HS-27A (cell line): ENCODE measurements at regions not wholly inside any gene's neighbourhood (a gene's known extent, or its start where the extent isn't known, plus 50 kb on each side); places are given as distances from the start of the nearest gene placed in this dataset.

Experiments used
- DNase-seq: peaks from one replicate; pipeline ENCODE4 v3.0.0-alpha.2; 2012; ENCODE audit warnings: low read depth, missing footprints

GRCh38 chr11:97963528-97964331 is 1057.0 kb upstream of the CNTN5 start:
- no peak for DNase-seq

- no peak for DNase-seq
Measured at GRCh38 chr11:97964332-97965004, 1056.3 kb upstream of the CNTN5 start.

GRCh38 chr11:97965849-97966646 is 1054.7 kb upstream of the CNTN5 start:
- DNase-seq = peak; percentile 84

GRCh38 chr11:97966901-97967300 is 1053.8 kb upstream of the CNTN5 start:
- no peak for DNase-seq

DNA sequence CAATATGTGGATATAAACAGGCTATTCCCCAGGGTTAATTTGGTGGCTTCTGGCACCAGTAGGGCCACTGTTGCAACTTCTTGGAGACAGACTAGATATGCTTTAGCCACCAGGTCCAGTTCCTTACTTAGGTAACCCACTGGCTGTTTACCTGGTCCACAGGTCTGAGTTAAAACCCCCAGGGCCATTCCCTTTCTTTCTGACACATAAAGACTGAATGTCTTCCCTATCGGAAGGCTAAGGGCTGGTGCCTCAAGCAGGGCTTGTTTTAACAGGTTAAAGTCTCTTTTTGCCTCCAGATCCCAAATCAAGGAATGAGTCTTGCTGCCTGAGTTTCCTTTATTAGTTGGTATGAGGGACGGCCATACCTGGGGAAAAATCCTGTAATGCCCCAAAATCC is 1052.7 kb upstream of the CNTN5 start:
- no peak for DNase-seq

DNA sequence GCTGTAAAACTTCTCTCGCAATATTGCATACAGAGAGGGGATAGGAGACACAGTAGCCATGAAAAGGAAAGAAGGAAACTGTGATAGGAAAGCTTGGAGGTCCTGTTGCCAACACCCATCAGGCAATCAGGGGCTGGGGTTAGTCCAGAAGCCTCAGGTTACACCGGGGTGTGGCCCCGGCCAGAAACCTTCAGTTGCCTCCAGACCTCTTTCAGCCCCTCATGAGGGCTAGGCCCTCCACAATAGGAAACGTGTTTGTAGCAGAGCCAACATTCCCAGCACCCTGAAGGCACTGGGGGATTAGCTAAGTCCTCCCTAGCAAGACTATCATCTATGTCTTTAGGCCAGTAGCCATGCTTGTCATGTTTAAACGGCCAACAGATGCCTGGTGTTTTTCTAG is 1048.0 kb upstream of the CNTN5 start:
- DNase-seq = no peak

DNA sequence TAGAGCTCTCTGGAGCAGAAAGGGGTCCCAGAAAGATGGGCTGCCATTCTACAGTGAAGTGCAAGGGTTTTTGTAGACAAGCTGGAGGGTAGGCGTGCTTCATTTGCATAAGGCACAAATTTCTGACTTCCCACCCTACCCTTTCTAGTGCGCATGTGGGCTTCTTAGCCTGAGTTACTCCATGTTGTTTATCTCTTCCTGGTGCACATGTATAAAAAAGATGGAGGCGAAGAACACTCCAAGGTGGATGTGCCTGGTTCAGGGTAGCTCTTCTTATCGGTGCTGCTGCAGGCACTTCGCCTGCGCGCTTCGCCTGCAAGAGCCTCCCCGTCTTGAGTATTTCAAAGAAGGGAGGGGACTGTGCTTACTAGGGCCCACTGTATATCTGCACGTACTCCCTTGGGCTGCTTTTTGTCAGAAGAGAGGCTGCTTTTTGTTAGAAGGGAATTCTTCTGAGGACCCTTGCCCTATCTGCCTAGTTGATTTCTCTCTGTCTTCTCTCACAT is 1047.3 kb upstream of the CNTN5 start:
- DNase-seq = no peak

- DNase-seq = no peak
Measured at GRCh38 chr11:97974798-97975498, 1045.8 kb upstream of the CNTN5 start.

GRCh38 chr11:97977726-97978125 is 1043.0 kb upstream of the CNTN5 start:
- no peak for DNase-seq

- no peak for DNase-seq
Measured at GRCh38 chr11:97979741-97980140, 1041.0 kb upstream of the CNTN5 start.

DNA sequence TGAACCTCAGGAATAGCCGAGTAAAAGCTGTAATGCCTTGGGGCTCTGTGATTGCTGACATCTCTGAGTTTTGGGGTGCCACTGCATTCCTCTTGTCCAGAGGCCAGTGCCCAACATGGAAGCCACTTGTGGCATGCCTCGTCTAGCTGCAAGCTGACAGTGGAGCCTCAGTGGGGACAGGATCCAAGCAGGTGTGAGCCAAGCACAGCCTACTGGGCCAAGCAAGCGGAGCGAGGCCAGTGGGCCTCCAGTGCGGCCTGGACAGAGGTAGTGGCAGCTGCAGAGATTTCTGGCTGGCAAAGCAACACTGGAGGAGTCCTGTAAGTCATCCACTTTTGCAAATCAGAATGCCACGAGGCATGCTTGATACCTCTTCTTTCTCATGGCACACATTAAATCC is 1038.2 kb upstream of the CNTN5 start:
- DNase-seq = no peak

DNA sequence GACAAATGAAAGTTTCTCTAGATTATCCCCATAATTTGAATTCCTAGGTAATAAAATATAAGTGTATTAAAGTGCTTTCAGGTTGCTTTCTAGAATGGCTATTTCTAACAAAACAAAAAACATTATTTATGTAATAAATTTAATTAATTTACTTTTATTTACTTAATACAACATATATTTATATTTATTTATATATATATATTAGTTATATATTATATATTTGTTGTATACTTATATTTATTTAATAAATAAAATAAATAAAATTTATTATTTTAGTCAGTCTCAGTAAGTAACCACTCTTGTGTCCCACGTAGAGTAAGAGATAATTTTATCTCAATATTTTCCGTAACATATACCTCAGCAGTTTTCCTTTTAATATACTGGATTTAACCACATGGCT is 1031.6 kb upstream of the CNTN5 start:
- no peak for DNase-seq

DNA sequence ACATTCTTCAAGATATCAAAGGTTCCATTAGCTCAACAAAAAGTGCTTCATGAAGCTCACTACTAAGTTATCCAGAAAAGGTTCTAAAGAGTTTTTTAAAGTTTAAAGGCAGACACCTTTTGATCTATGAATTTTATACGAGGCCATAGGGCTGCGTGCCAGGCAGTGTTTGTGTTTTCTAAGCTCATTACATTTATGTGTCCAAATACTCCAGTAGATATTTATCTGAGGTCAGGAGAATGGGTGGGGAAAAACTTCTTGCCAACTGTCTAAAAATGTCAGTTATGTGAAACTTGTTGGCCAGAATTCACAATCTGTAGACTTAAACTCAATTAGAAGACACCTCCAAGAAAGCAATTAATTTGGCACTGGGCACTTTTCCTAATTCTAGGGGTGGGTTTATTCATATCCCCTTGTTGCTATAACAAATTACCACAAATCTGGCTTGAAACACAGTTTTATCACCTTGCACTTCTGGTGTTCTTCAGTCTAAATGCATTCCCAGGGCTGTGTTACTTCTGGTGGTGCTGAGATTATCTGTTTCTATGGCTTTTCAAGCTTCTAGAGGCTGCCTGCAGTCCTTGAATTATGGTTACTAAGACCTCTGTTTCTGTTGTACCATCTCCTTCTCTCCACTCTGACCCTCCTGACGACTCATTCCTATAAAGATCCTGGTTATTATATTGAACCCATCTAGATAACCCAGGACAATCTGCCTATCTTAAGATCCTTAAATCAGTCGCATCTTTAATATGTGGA is 1030.4 kb upstream of the CNTN5 start:
- peak; percentile 40 for DNase-seq

DNA sequence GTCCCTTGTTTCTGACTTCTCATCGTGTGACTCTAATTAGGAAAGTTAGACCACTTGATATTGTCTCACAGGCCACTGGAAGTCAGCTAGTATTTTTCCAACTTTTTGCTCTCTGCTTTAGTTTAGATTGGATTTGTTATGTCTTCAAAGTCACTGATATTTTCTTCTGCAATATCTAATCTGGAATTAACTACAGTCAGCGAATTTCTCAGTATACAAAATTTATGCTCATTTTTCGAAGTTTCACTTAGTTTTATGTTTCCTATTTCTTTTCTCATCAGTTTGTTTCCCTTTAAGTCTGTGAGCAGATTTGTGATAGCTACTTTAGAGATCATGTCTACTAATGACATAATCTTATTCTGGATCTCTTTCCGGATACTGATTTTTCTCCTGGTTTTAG is 1027.2 kb upstream of the CNTN5 start:
- DNase-seq = no peak

- DNase-seq = no peak
Measured at GRCh38 chr11:97995874-97996273, 1024.9 kb upstream of the CNTN5 start.

- DNase-seq = no peak
Measured at GRCh38 chr11:97996762-97997161, 1024.0 kb upstream of the CNTN5 start.

DNA sequence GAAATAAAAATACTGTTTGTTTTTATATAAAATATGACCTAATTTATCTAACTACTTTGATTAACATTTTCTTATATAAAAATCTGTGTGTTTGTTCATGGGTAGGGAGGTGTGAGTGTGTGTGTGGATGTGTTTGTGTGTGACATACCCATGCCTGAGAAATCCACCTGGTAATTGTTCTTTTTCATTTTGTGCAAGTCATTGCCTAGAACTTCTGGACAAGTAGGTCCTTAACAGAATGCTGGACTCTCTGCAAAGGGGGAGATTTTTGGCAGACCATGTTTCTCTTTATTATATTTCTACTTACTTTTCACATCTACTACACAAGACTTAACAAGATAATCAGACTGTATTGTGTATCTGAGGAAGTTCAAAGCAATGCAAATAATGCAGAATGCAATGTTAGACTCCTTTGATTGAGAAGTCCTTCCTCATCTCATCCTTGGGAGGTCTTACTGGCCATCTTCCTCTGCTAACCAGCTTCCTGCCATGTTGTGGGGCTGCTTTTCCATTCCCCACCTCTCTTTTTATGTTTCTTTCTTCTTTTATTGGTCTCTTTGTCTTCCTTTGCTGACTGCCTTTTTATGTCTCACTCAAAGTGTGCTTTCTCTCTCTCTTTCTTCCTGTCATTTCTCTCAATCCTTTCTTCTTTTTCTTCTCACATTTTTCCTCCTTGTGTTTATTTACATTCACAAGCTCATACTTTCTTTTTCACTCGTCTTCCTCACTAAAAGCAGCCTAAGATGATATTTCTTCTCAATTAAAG is 1017.0 kb upstream of the CNTN5 start:
- DNase-seq = no peak

DNA sequence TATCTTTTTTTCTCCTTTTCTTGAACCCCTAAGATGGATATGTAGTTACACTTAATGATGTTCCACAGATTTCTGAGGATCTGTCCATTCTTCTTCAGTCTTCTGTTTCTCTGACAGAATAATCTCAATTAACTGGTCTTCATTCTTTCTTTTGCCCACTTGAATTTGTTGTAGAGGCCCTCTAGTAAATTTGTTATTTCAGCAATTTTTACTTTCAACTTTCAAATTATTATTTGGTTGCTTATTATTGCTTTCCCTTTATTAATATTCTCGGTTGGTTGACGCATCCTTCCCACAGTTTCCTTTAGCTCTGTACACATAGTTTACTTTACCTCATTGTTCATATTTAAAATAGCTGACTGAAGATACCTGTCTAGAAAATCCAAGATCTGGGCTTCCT is 1013.7 kb upstream of the CNTN5 start:
- no peak for DNase-seq

DNA sequence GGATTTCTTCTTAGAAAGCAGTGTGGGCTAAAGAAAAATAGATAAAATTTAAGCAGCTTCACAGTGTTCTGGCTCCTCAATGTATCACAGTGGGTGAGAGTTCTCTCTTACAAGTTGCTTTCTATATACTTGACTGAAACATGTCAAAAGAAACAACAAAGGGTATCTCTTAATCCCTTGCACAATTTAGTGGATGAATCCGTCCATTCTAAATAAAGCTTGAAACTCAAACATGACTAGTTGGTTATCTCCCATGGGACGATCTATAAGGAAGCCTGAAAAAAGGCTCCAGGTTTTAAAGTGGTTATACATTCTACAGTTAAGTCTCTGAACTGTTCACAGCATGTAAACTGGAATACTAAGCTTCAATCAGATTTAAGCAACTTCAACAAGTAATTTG is 993.1 kb upstream of the CNTN5 start:
- DNase-seq = no peak

- DNase-seq = no peak
Measured at GRCh38 chr11:98029832-98030231, 990.9 kb upstream of the CNTN5 start.

DNA sequence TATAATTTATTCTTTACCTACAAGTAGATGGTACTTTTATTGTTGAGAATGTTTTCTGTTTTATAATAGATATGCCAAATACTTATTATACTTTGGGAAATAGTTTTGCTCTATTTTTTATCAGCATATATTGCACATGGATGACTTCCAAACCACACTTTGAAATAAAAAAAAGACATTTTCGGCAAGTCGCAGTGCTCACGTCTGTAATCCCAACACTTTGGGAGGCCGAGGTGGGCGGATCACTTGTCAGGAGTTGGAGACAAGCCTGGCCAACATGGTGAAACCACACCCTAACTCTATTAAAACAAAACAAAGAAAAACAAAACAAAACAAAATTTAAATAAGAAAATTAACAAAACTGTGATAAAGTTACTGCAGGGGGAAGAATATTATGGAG is 983.9 kb upstream of the CNTN5 start:
- DNase-seq = no peak
